Heart left ventricle (tissue), 16 donors: ENCODE measurements at regions not wholly inside any gene's neighbourhood (a gene's known extent, or its start where the extent isn't known, plus 50 kb on each side); places are given as distances from the start of the nearest gene placed in this dataset.

Experiments
- ATAC-seq, 4 donors: fragments of 200-7000 bp; cut with Tn5 transposase; one replicate each; pipeline ENCODE4 v1.9.1; 2020 to 2022; ENCODE audit warnings: moderate library complexity in 4 of 4, mild to moderate bottlenecking in 3 of 4, moderate number of reproducible peaks in 1 of 4
- DNase-seq, 5 donors: peaks; one replicate each; pipeline ENCODE4 v3.0.0-alpha.2; 2020
- H3K27ac ChIP-seq, 12 donors: fragments of 200-600 bp; sonication (generic) in 4 of 12; one replicate each; pipeline versions ENCODE4 v1.5.0 to v1.8.0; 2016 to 2022; ENCODE audit warnings: mild to moderate bottlenecking in 2 of 12
- H3K27me3 ChIP-seq, 9 donors: fragments of 200-600 bp; sonication (generic) in 2 of 9; one replicate each; pipeline versions ENCODE4 v1.5.1 to v1.8.0; 2016 to 2022; ENCODE audit warnings: mild to moderate bottlenecking in 3 of 9
- H3K36me3 ChIP-seq, 9 donors: fragments of 200-600 bp; sonication (generic) in 2 of 9; one replicate each; pipeline versions ENCODE4 v1.5.0 to v1.8.0; 2018 to 2022; ENCODE audit warnings: mild to moderate bottlenecking in 2 of 9
- H3K4me1 ChIP-seq, 12 donors: fragments of 200-600 bp; sonication (generic) in 4 of 12; one replicate each; pipeline versions ENCODE4 v1.5.0 to v1.8.0; 2016 to 2022; ENCODE audit warnings: mild to moderate bottlenecking in 3 of 12
- H3K4me3 ChIP-seq, 12 donors: fragments of 200-600 bp; sonication (generic) in 4 of 12; one replicate each; pipeline versions ENCODE4 v1.5.0 to v1.8.0; 2017 to 2022; ENCODE audit warnings: mild to moderate bottlenecking in 9 of 12, moderate library complexity in 4 of 12
- H3K9me3 ChIP-seq, 12 donors: fragments of 200-600 bp; sonication (generic) in 4 of 12; one replicate each; pipeline versions ENCODE4 v1.5.0 to v1.8.0; 2016 to 2022; ENCODE audit warnings: mild to moderate bottlenecking in 1 of 12
- CTCF ChIP-seq, 12 donors: fragments of 200-600 bp; sonication (generic) in 4 of 12; IDR thresholded peaks; one replicate each; pipeline versions ENCODE4 v1.5.0 to v1.8.0; 2018 to 2022; ENCODE audit warnings: antibody characterized with exemption in 12 of 12, mild to moderate bottlenecking in 5 of 12
- POLR2A ChIP-seq, 2 donors: fragments of 450-650 bp; IDR thresholded peaks; one replicate each; pipeline ENCODE4 v1.6.1; 2017; ENCODE audit warnings: antibody characterized with exemption in 2 of 2, mild to moderate bottlenecking in 2 of 2, moderate library complexity in 2 of 2
- WGBS, 4 donors: extraction: QIAGEN DNeasy Blood & Tissue Kit in 2 of 4; methylation state at CpG; one replicate each; pipeline versions ENCODE4 v1.1.5 to v1.1.7; 2013 to 2018; 5-methylcytosine and 5-hydroxymethylcytosine counted together
- intact Hi-C, 10 donors: fragments of 100-400 bp; cut with DNase I; formaldehyde crosslinking; loops; one replicate each; pipeline versions ENCODE4 v1.11.1 to v1.14.2; 2022
- donor health status: ischemic (EF 13 %, LVEDD 7.1; RV severe dilation, severe dysfunction).
- donor health status: healthy with polysubstance abuse.
- donor health status: DM: no; HTN: yes; CAD: no.
- donor health status: DM: no; HTN: no; CAD: no.
- donor health status: ischemic (EF 25% LVEDD 6.9; RV normal size, moderate dysfunction).
- donor health status: ischemic (EF 25% LVEDD 5.7; RV mildly dilated, moderate dysfunction).
- donor health status: healthy.
- donor health status: DM: yes; HTN: yes; CAD: no.
- donor health status: ischemic (EF 35%, LVEDD 5.7; RV mildly dilated, moderate dysfunction).
- donor health status: nonischemic (EF 11% LVEDD 7.7; RV severe dilation, severe dysfunction).
- donor health status: DM: yes; HTN: yes; CAD: no.
- donor health status: PGD.
- donor health status: ischemic (EF 29% LVEDD 5.4; RV normal size, mild dysfunction).
- donor health status: nonischemic (EF 23%, LVEDD 6.1; RV moderate dilation, normal function).

- WGBS, 4 donors = 54 to 64% (median 62%) methylated on average over 5 of the region's 5 CpGs
- ATAC-seq = no peak
- DNase-seq = no peak
- TF ChIP-seq POLR2A (IDR thresholded peaks at IDR 0.05) (no peak), CTCF (IDR thresholded peaks at IDR 0.05) (no peak)
- H3K9me3 ChIP-seq = no peaks in the 10 kb centered on the region
- no peaks in the 10 kb centered on the region for H3K27me3 ChIP-seq
- no peak overlapping the region for H3K27ac ChIP-seq
- no peak overlapping the region for H3K4me3 ChIP-seq
- H3K36me3 ChIP-seq = peaks cover 0 to 4% (median 0%) of the 10 kb centered on the region in 9 donors
- peaks cover 0 to 15% (median 4%) of the 10 kb centered on the region in 12 donors for H3K4me1 ChIP-seq
- intact Hi-C loops = loop anchor here in 1 of 10 donors (10.0 kb wide), 1 partner anchor 434 kb away; the partner anchor contains the start of gene CDYL
These were observed 205.9 kb upstream of the ECI2 start for GRCh38 chr6:4341078-4341797.

- Histone ChIP-seq H3K4me1 (peaks cover 0 to 15% (median 4%) of the 10 kb centered on the region in 12 donors), H3K36me3 (peaks cover 0 to 4% (median 0%) of the 10 kb centered on the region in 9 donors), H3K27ac (no peak overlapping the region), H3K27me3 (no peaks in the 10 kb centered on the region), H3K4me3 (no peak overlapping the region), H3K9me3 (no peaks in the 10 kb centered on the region)
- no peak for TF ChIP-seq POLR2A (IDR thresholded peaks at IDR 0.05)
- no peak for TF ChIP-seq CTCF (IDR thresholded peaks at IDR 0.05)
- DNase-seq (no peak), ATAC-seq (no peak)
- WGBS, 4 donors = 88 to 93% (median 89%) methylated on average over 7 of the region's 7 CpGs
- intact Hi-C loops = loop anchor here in 1 of 10 donors (10.0 kb wide), 1 partner anchor 434 kb away; the partner anchor contains the start of gene CDYL
These were observed 205.2 kb upstream of the ECI2 start for GRCh38 chr6:4340544-4340943.

GRCh38 chr6:4338884-4339283 lies 203.5 kb upstream of the ECI2 start:
- Histone ChIP-seq H3K27ac (no peak overlapping the region), H3K27me3 (no peaks in the 10 kb centered on the region), H3K4me1 (peaks cover 0 to 6% (median under 1%) of the 10 kb centered on the region in 12 donors), H3K4me3 (no peak overlapping the region), H3K9me3 (no peaks in the 10 kb centered on the region), H3K36me3 (no peaks in the 10 kb centered on the region)
- TF ChIP-seq CTCF (IDR thresholded peaks at IDR 0.05) (no peak), POLR2A (IDR thresholded peaks at IDR 0.05) (no peak)
- 87 to 92% (median 90%) methylated on average over 3 of the region's 3 CpGs for WGBS, 4 donors
- intact Hi-C loops = no loop called here
- ATAC-seq (no peak), DNase-seq (no peak)

GRCh38 chr6:4336778-4337442 lies 201.5 kb upstream of the ECI2 start:
- 71 to 80% (median 72%) methylated on average over 8 of the region's 8 CpGs for whole genome bisulfite sequencing, 4 donors
- H3K4me1 ChIP-seq = peaks cover 0 to 6% (median 0%) of the 10 kb centered on the region in 12 donors
- no peaks in the 10 kb centered on the region for H3K27me3 ChIP-seq
- ATAC-seq = no peak
- H3K9me3 ChIP-seq = no peaks in the 10 kb centered on the region
- intact Hi-C loops = no loop called here
- no peak overlapping the region for H3K4me3 ChIP-seq
- TF ChIP-seq CTCF (IDR thresholded peaks at IDR 0.05) = no peak
- no peak for TF ChIP-seq POLR2A (IDR thresholded peaks at IDR 0.05)
- no peaks in the 10 kb centered on the region for H3K36me3 ChIP-seq
- DNase-seq = no peak
- H3K27ac ChIP-seq = no peak overlapping the region
